GM23338 (cell line): ENCODE measurements at regions not wholly inside any gene's neighbourhood (a gene's known extent, or its start where the extent isn't known, plus 50 kb on each side); places are given as distances from the start of the nearest gene placed in this dataset.

ENCODE experiments used
- ATAC-seq: fragments of 200-7000 bp; cut with Tn5 transposase; 3 replicates; pipeline ENCODE4 v1.9.1; 2020
- DNase-seq: peaks from one replicate; pipeline ENCODE4 v3.0.0-alpha.2; 2015; ENCODE audit warnings: low spot score
- H2AFZ ChIP-seq: fragments of 200-600 bp; sonication (generic); 2 replicates; pipeline ENCODE4 v1.8.0; 2016; ENCODE audit warnings: antibody characterized with exemption, mild to moderate bottlenecking, moderate library complexity
- H3F3A ChIP-seq: fragments of 200-600 bp; sonication (generic); replicated peaks from 2 replicates; pipeline ENCODE4 v1.8.0; 2017; ENCODE audit warnings: antibody characterized with exemption, mixed run types, low read depth
- H3K27ac ChIP-seq: fragments of 200-600 bp; sonication (generic); 2 replicates; pipeline ENCODE4 v1.6.1; 2016; ENCODE audit warnings: low read depth
- H3K27me3 ChIP-seq: fragments of 200-600 bp; sonication (generic); 2 replicates; pipeline ENCODE4 v1.8.0; 2016; ENCODE audit warnings: mild to moderate bottlenecking, mixed run types, moderate library complexity; ENCODE audit not compliant: insufficient read depth
- H3K36me3 ChIP-seq: fragments of 200-600 bp; sonication (generic); 2 replicates; pipeline ENCODE4 v1.8.0; 2016; ENCODE audit warnings: mild to moderate bottlenecking; ENCODE audit not compliant: insufficient read depth
- H3K4me1 ChIP-seq: fragments of 200-600 bp; sonication (generic); 2 replicates; pipeline ENCODE4 v1.8.0; 2016; ENCODE audit warnings: mild to moderate bottlenecking, moderate library complexity; ENCODE audit not compliant: insufficient read depth
- H3K4me2 ChIP-seq: fragments of 200-600 bp; sonication (generic); 2 replicates; pipeline ENCODE4 v1.7.1; 2017; ENCODE audit warnings: mixed run types
- H3K4me3 ChIP-seq: fragments of 200-600 bp; sonication (generic); 2 replicates; pipeline ENCODE4 v1.6.1; 2016; ENCODE audit warnings: mixed run types
- H3K79me2 ChIP-seq: fragments of 200-600 bp; sonication (generic); replicated peaks from 2 replicates; pipeline ENCODE4 v1.8.0; 2017; ENCODE audit warnings: mild to moderate bottlenecking; ENCODE audit not compliant: insufficient read depth
- H3K9me2 ChIP-seq: fragments of 200-600 bp; sonication (generic); 2 replicates; pipeline ENCODE4 v1.8.0; 2017; ENCODE audit not compliant: insufficient read depth
- H4K20me1 ChIP-seq: fragments of 200-600 bp; sonication (generic); replicated peaks from 2 replicates; pipeline ENCODE4 v1.8.0; 2017; ENCODE audit warnings: mild to moderate bottlenecking; ENCODE audit not compliant: insufficient read depth
- H3K27ac Mint-ChIP-seq: 2 replicates; pipeline ENCODE4 v1.8.0; 2020; ENCODE audit warnings: inconsistent platforms, mild to moderate bottlenecking, moderate library complexity, mixed read lengths
- H3K27me3 Mint-ChIP-seq: 3 replicates; pipeline ENCODE4 v1.8.0; 2022; ENCODE audit warnings: low read depth, mild to moderate bottlenecking, moderate library complexity, mixed read lengths, inconsistent platforms; ENCODE audit not compliant: insufficient read depth, poor library complexity
- H3K36me3 Mint-ChIP-seq: 3 replicates; pipeline ENCODE4 v1.8.0; 2021; ENCODE audit warnings: low read depth, mild to moderate bottlenecking, inconsistent platforms, moderate library complexity, mixed read lengths
- H3K4me1 Mint-ChIP-seq: 3 replicates; pipeline ENCODE4 v1.8.0; 2020; ENCODE audit warnings: mild to moderate bottlenecking, inconsistent platforms, mixed read lengths
- H3K4me3 Mint-ChIP-seq: 3 replicates; pipeline ENCODE4 v1.8.0; 2021; ENCODE audit warnings: moderate library complexity, mild to moderate bottlenecking, inconsistent platforms, mixed read lengths
- H3K9me3 Mint-ChIP-seq: 3 replicates; pipeline ENCODE4 v1.8.0; 2020; ENCODE audit warnings: moderate library complexity, mild to moderate bottlenecking, inconsistent platforms, mixed read lengths
- CTCF ChIP-seq, 2 experiments: fragments of 200-600 bp in 1 of 2; sonication (generic) in 1 of 2; conservative IDR thresholded peaks; 2 replicates each; pipeline versions ENCODE4 v1.5.1 to v1.6.1; 2016 to 2017; ENCODE audit warnings: antibody characterized with exemption in 2 of 2, low read depth in 2 of 2, mild to moderate bottlenecking in 2 of 2, moderate library complexity in 1 of 2
- ETS1 ChIP-seq: IDR thresholded peaks from 2 replicates; pipeline ENCODE4 v1.6.1; 2016; ENCODE audit warnings: antibody characterized with exemption
- EZH2 ChIP-seq: fragments of 200-600 bp; sonication (generic); IDR thresholded peaks from one replicate; pipeline ENCODE4 v1.8.0; 2017; ENCODE audit warnings: antibody characterized with exemption, mild to moderate bottlenecking, low read depth; ENCODE audit not compliant: unreplicated experiment
- JUNB ChIP-seq: IDR thresholded peaks from one replicate; pipeline ENCODE4 v1.6.1; 2016; ENCODE audit warnings: antibody characterized with exemption; ENCODE audit not compliant: unreplicated experiment
- NANOG ChIP-seq: IDR thresholded peaks from 2 replicates; pipeline ENCODE4 v1.6.1; 2016; ENCODE audit warnings: antibody characterized with exemption, borderline replicate concordance
- REST ChIP-seq: IDR thresholded peaks from one replicate; pipeline ENCODE4 v1.6.1; 2018; ENCODE audit warnings: antibody characterized with exemption; ENCODE audit not compliant: unreplicated experiment
- STAT1 ChIP-seq: IDR thresholded peaks from one replicate; pipeline ENCODE4 v1.6.1; 2016; ENCODE audit warnings: antibody characterized with exemption; ENCODE audit not compliant: unreplicated experiment
- ZNF114 ChIP-seq: fragments of 250-450 bp; sonication (Bioruptor Pico); IDR thresholded peaks from 2 replicates; pipeline ENCODE4 v1.5.0; 2020; ENCODE audit warnings: mild to moderate bottlenecking, moderate library complexity
- ZNF331 ChIP-seq: fragments of 250-450 bp; sonication (Bioruptor Pico); IDR thresholded peaks from 2 replicates; pipeline ENCODE4 v1.5.0; 2020; ENCODE audit warnings: low read depth, mild to moderate bottlenecking, moderate library complexity
- ZNF462 ChIP-seq: fragments of 250-450 bp; sonication (Bioruptor Pico); IDR thresholded peaks from 2 replicates; pipeline ENCODE4 v1.5.0; 2020; ENCODE audit warnings: mild to moderate bottlenecking, moderate library complexity

- Histone ChIP-seq H4K20me1 (no peaks in the 10 kb centered on the region), H3K9me2 (no peaks in the 10 kb centered on the region), H2AFZ (no peak overlapping the region), H3K4me2 (no peak overlapping the region), H3K36me3 (no peaks in the 10 kb centered on the region), H3K4me3 (no peak overlapping the region), H3K79me2 (no peaks in the 10 kb centered on the region), H3K27ac (no peak overlapping the region), H3K27me3 (no peaks in the 10 kb centered on the region), H3K4me1 (no peaks in the 10 kb centered on the region), H3F3A (no peaks in the 10 kb centered on the region)
- TF ChIP-seq REST (no peak), ZNF114 (CRISPR knock-in tag) (no peak), NANOG (no peak), STAT1 (no peak), ZNF331 (no peak), EZH2 (no peak), CTCF (conservative IDR thresholded peaks at IDR 0.05; ENCODE audit: low read depth in 2 of 2) (no peak), ZNF462 (CRISPR knock-in tag) (no peak), JUNB (no peak), ETS1 (no peak)
- ATAC-seq (no peak), DNase-seq (no peak)
- Mint-ChIP-seq H3K4me3 (no peak overlapping the region), H3K27me3 (no peaks in the 10 kb centered on the region), H3K27ac (no peak overlapping the region), H3K9me3 (peaks cover 26% of the 10 kb centered on the region), H3K4me1 (no peaks in the 10 kb centered on the region), H3K36me3 (peaks cover 14% of the 10 kb centered on the region)
These were observed 54.1 kb upstream of the ACYP2 start for GRCh38 chr2:54061272-54061671.
